IPS-11a (cell line): ENCODE measurements at regions not wholly inside any gene's neighbourhood (a gene's known extent, or its start where the extent isn't known, plus 50 kb on each side); places are given as distances from the start of the nearest gene placed in this dataset.
A peak's percentile ranks its signal among the peaks of the same experiment; 100 is the strongest.
"Not testable (repeated sequence)": the region's sequence is repeated elsewhere in the genome, so short reads cannot be mapped to it uniquely, and the experiment has no call there.

Experiments used
- H3K4me3 ChIP-seq: one replicate; pipeline ENCODE4 v1.5.1; 2013; ENCODE audit warnings: low read depth, low read length, control low read depth

DNA sequence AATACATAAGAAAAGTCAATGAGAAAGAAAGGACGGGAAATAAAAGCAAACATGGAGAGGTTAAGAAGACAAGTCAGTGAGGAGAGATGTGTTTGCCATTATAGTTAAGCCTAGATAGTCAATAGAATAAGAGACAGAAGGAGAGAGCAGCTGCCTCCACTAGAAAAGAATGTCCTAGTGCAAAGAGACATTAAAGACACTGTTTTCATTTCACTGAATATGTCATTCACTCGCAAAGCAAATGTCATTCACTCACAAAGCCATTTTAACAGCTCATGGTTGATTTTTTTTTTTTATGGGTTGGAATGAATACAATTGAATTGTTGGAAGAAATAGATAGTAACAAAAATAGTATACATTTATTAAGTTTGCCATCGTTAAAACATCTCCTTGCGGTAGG lies 1007.6 kb downstream of the DNAJB9 start:
- no peak overlapping the region for H3K4me3 ChIP-seq

DNA sequence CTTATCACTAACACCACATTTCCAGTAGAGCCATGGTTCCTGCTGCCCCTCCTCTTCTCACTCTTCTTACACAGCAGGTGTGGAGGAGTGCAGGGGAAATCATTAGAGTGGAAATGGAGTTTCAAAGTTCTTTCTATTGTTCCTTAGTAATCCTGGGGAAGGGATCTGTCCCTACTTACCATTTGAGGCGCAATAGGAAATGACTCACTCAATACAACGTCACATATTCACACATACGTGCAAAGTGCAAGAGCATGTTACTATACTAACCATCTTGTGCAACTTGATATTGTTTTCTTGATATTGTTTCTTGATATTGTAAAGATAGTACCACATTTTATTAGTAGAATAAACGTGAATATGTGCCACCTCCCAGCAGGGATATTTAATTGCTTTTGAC lies 1010.2 kb downstream of the DNAJB9 start:
- H3K4me3 ChIP-seq = no peak overlapping the region

GRCh38 chr7:109582211-109582610 lies 1012.5 kb downstream of the DNAJB9 start:
- no peak overlapping the region for H3K4me3 ChIP-seq

GRCh38 chr7:109596948-109597347 lies 1027.3 kb downstream of the DNAJB9 start:
- H3K4me3 ChIP-seq = peak overlapping the region; percentile 27

DNA sequence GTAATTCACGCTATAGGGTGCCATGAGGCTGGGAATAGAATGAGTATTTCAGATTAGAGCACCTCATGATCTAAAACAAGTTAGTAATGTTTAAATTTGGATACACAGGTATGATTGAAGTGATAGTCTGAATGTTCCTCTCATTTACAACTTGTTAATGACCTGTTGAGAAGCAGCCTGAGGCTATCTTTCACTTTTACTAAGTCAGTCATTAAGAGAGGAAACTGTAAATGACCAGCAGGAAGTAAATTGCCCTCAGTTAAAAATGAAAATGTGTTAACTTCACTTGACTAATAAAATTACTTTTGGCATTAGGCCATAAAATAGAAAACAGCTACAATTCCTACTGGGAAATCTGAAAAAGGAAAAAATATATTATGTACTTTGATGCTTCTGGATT lies 1042.0 kb downstream of the DNAJB9 start:
- no peak overlapping the region for H3K4me3 ChIP-seq

GRCh38 chr7:109616551-109617069 lies 1046.9 kb downstream of the DNAJB9 start:
- H3K4me3 ChIP-seq = no peak overlapping the region

DNA sequence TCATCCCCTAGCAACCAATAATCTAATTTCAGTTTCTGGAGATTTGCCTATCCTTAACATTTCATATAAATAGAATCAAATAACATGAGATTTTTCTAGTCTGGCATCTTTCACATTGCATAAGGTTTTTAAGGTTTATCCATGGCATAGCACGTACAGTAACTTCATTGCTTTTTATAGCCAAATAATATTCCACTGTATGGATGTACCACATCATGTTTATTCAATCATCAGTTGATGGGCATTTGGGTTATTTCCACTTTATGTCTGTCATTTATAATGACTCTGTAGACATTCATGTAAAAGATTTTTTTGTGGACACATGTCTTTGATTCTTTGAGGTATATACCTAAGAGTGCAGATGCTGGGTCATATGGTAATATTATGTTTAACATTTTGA lies 1052.6 kb downstream of the DNAJB9 start:
- no peak overlapping the region for H3K4me3 ChIP-seq

DNA sequence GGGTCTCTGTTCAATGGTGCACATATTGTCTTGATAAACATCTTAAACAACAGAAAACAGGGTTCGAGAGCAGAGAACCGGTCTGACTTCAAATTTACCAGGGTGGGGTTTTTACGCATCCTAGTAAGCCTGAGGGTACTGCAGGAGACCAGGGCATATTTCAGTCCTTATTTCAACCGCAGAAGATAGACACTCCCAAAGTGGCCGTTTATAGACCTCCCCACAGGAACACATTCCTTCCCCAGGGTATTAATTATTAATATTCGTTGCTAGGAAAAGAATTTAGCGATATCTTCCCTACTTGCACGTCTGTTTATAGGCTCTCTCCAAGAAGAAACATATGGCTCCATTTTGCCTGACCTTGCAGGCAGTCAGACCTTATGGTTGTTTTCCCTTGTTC lies 1063.2 kb downstream of the DNAJB9 start:
- not testable (repeated sequence) for H3K4me3 ChIP-seq

- no peak overlapping the region for H3K4me3 ChIP-seq
Measured at GRCh38 chr7:109635374-109635773, 1065.7 kb downstream of the DNAJB9 start.

DNA sequence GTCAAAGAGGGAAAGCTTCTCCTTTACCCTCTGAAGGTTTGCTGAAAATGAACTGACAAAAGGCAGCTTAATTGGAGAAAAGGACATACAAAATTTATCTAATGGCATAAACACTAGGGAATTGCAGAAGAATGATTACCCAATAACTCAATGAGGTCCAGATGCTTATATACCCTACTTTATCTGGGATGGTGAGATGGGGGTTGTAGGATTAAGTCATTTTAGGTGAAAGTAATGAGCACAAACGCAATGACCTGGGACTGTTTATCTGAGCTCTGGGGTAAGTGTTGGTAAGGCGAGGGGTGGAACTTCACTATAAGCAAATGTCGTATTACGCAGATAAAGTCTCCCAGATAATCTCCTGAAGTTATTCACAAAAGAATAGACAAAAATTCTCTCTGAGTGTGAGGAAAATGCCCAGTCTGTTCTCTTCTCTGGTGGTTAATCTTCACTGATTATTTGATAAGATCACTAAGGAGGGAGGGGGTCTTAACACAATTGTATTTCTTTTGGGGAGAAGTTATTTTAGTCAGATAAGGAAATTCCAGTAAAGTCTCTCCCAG lies 1067.8 kb downstream of the DNAJB9 start:
- no peak overlapping the region for H3K4me3 ChIP-seq

DNA sequence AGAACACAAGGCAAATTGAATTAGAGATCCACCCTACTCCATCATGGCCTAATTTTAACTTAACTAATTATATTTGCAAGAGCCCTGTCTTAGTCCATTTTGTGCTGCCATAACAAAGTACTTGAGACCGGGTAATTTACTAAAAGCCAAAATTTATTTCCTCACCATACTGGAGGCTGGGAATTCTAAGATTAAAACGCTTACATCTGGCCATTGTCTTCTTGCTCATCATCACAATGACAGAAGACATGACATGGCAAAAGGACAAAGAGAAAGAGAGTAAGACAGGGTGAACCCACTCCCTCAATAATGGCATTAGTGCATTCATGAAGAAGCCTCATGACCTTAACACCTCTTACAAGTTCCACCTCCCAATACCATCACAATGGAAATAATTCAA lies 1068.6 kb downstream of the DNAJB9 start:
- no peak overlapping the region for H3K4me3 ChIP-seq

- H3K4me3 ChIP-seq = no peak overlapping the region
Measured at GRCh38 chr7:109639561-109639960, 1069.9 kb downstream of the DNAJB9 start.

DNA sequence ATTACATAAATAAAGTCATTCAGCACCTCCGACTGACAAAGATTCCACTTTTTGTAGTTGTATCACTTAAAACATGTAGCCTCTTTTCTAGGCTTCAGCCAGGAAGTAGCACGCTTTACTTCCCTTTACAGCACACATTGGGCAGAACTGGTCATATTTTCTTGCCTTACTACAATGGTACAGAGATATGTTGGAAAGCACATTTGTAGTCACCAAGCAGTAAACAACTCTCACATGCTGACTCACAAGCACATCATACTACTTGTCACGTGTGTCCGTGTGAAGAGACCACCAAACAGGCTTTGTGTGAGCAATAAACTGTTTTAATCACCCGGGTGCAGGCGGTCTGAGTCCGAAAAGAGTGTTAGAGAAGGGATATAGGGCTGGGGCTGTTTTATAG lies 1071.8 kb downstream of the DNAJB9 start:
- no peak overlapping the region for H3K4me3 ChIP-seq

DNA sequence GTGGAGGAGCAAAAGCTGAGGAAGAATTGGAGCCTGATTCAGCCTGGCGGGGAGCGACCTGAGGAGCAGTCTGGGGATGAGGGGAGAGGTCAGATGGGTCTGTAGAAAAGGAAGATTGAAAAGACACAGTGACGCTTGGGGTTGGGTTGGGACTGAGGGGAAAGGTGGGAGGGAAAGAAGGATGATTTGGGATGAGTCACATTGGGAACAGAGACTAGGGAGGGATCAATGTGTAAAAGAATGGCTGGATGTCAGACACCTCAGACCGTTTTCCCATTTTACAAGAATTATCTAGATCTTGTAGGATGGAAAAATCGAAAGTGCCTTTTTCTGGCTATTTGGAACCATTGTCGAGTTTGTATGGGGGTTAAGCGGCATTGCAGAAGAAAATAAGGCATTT lies 1076.5 kb downstream of the DNAJB9 start:
- no peak overlapping the region for H3K4me3 ChIP-seq

GRCh38 chr7:109646594-109646993 lies 1076.9 kb downstream of the DNAJB9 start:
- not testable (repeated sequence) for H3K4me3 ChIP-seq

- not testable (repeated sequence) for H3K4me3 ChIP-seq
Measured at GRCh38 chr7:109647263-109647662, 1077.6 kb downstream of the DNAJB9 start.

DNA sequence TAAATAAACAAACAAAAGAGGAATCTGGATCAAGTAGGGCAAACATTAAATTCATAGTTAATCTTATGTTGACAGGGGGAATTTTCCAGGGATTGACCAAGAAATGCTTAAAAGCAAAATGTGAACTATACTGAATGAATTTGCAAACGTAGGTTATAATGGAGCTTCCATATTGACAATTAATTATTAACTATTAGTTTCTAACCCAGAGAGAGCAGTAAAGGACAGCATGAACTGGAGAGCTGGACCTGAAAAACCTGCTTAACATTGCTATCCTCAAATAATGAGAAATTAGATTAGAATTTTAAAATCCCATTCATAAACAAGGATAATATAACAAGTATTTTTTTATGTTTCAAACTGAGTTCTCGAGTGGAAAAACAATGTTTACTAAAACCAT lies 1089.6 kb downstream of the DNAJB9 start:
- no peak overlapping the region for H3K4me3 ChIP-seq

DNA sequence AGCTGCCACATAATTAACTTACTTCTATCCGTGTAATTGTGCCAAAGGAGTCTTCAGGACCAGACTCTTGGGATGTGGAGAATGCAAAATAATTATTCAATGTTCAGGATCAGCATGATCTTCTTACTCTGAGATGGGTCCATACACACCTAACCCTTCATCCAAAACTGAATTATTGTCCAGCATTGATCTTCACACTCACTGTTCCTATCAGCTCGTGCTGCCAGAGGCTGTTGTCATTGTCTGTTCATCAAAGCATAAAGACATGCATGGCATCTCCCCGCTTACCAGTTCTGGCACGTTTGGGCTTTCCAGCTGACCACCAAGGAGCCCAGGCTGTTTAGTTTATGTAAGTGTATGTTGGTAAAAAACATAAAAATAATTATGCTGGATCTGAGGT lies 1090.7 kb downstream of the DNAJB9 start:
- H3K4me3 ChIP-seq = no peak overlapping the region

- no peak overlapping the region for H3K4me3 ChIP-seq
Measured at GRCh38 chr7:109663806-109664205, 1094.1 kb downstream of the DNAJB9 start.

DNA sequence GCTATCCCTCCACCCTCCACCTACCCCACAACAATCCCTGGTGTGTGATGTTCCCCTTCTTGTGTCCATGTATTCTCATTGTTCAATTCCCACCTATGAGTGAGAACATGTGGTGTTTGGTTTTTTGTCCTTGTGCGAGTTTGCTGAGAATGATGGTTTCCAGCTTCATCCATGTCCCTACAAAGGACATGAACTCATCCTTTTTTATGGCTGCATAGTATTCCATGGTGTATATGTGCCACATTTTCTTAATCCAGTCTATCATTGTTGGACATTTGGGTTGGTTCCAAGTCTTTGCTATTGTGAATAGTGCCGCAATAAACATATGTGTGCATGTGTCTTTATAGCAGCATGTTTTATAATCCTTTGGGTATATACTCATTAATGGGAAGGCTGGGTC lies 1117.6 kb downstream of the DNAJB9 start:
- not testable (repeated sequence) for H3K4me3 ChIP-seq

- not testable (repeated sequence) for H3K4me3 ChIP-seq
Measured at GRCh38 chr7:109692613-109693012, 1122.9 kb downstream of the DNAJB9 start.

DNA sequence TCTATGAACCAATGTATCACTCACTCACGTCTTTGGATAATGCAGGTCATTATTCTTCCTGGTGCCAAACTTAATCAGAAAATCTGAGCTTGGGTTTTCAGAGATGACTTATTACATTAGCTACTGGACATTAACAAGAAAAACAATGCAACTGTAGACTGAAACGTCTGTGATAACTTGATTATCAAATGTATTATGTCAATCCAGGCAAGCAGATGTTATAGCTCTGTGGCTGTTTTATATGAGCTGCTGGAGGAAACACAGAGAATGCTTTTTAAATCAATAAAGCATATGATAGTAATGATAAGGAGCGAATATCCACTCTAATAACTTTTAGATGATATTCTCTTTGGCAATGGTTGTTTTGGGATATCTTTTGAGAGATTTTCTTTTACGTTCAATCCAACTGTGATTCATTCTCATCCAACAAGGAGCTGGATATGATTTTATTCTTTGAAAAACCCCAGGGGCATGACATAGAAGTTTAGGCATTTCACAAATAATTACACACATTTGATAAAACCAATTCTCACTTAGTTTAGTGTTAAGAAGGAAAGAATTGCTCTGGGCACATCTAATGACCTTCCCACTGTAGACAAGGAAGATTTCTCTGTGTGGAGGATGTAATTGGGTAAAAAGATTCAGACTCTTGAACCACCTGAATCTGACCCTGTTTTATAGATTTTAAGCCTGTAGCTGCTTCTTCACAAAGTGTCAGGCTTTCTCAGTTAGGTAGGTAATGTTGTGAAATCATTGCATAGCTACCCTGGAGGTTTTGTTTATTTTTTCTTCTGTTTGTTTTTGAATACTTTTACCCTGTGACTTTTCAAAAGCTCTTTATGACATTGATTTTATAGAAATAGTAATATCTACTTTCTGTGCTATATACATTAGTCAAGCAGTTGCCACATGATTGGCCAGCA lies 1124.7 kb downstream of the DNAJB9 start:
- H3K4me3 ChIP-seq = no peak overlapping the region
